ENCODE measurements at regions not wholly inside any gene's neighbourhood (a gene's known extent, or its start where the extent isn't known, plus 50 kb on each side); places are given as distances from the start of the nearest gene placed in this dataset.
"Not testable (repeated sequence)": the region's sequence is repeated elsewhere in the genome, so short reads cannot be mapped to it uniquely, and the experiment has no call there.

GRCh38 chr6:18595774-18596530 is 208.8 kb downstream of the RNF144B start:
- peak in 2 of 4 experiments; percentile 5 to 7 for DNase-seq

- no peak for DNase-seq
Observed at GRCh38 chr6:18596531-18596835, 209.3 kb downstream of the RNF144B start.

GRCh38 chr6:18598551-18599264 is 211.6 kb downstream of the RNF144B start:
- DNase-seq = no peak

- DNase-seq = no peak
Observed at GRCh38 chr6:18600255-18600654, 213.1 kb downstream of the RNF144B start.

- no peak for DNase-seq
Observed at GRCh38 chr6:18601516-18602020, 214.4 kb downstream of the RNF144B start.

GRCh38 chr6:18602931-18603330 is 215.8 kb downstream of the RNF144B start:
- DNase-seq = no peak

GRCh38 chr6:18603361-18603760 is 216.2 kb downstream of the RNF144B start:
- DNase-seq = no peak

GRCh38 chr6:18605841-18606240 is 218.7 kb downstream of the RNF144B start:
- DNase-seq = no peak

- DNase-seq = no peak
Observed at GRCh38 chr6:18609715-18610114, 222.6 kb downstream of the RNF144B start.

GRCh38 chr6:18613319-18613925 is 226.3 kb downstream of the RNF144B start:
- DNase-seq = no peak

GRCh38 chr6:18629571-18629970 is 242.4 kb downstream of the RNF144B start:
- no peak for DNase-seq

GRCh38 chr6:18632670-18633410 is 245.7 kb downstream of the RNF144B start:
- no peak for DNase-seq

GRCh38 chr6:18634912-18635311 is 247.8 kb downstream of the RNF144B start:
- no peak for DNase-seq

GRCh38 chr6:18640134-18640533 is 253.0 kb downstream of the RNF144B start:
- no peak for DNase-seq

- DNase-seq = no peak
Observed at GRCh38 chr6:18640754-18641153, 253.6 kb downstream of the RNF144B start.

GRCh38 chr6:18654821-18655220 is 267.7 kb downstream of the RNF144B start:
- no peak for DNase-seq

- DNase-seq = no peak
Observed at GRCh38 chr6:18656506-18656905, 269.4 kb downstream of the RNF144B start.

- not testable (repeated sequence) for DNase-seq
Observed at GRCh38 chr6:18659994-18660393, 272.8 kb downstream of the RNF144B start.

- DNase-seq = no peak
Observed at GRCh38 chr6:18663011-18663410, 275.9 kb downstream of the RNF144B start.

- DNase-seq = no peak
Observed at GRCh38 chr6:18664401-18664800, 277.3 kb downstream of the RNF144B start.

GRCh38 chr6:18667612-18668011 is 280.5 kb downstream of the RNF144B start:
- no peak for DNase-seq

- no peak for DNase-seq
Observed at GRCh38 chr6:18668994-18669393, 281.8 kb downstream of the RNF144B start.

- DNase-seq = no peak
Observed at GRCh38 chr6:18672852-18673251, 285.7 kb downstream of the RNF144B start.
